GM21576 (cell line): ENCODE measurements at regions not wholly inside any gene's neighbourhood (a gene's known extent, or its start where the extent isn't known, plus 50 kb on each side); places are given as distances from the start of the nearest gene placed in this dataset.

Experiments
- ATAC-seq: cut with Tn5 transposase; IDR thresholded peaks from one replicate; pipeline ENCODE4 v1.9.1; 2021; ENCODE audit warnings: mild to moderate bottlenecking, moderate library complexity; ENCODE audit not compliant: unreplicated experiment

GRCh38 chr2:207473931-207474235 lies 55.9 kb upstream of the CREB1 start:
- no peak for ATAC-seq

GRCh38 chr2:207474863-207475485 lies 54.8 kb upstream of the CREB1 start:
- ATAC-seq: no peak

GRCh38 chr2:207475546-207475945 lies 54.2 kb upstream of the CREB1 start:
- no peak for ATAC-seq

- ATAC-seq: no peak
These were observed 51.9 kb upstream of the CREB1 start for GRCh38 chr2:207477896-207478295.

- ATAC-seq: no peak
These were observed 51.2 kb upstream of the CREB1 start for GRCh38 chr2:207478572-207478971.

GRCh38 chr2:207479198-207479785 lies 50.5 kb upstream of the CREB1 start:
- ATAC-seq: no peak
